Astrocyte of the spinal cord (primary cell): ENCODE measurements at regions not wholly inside any gene's neighbourhood (a gene's known extent, or its start where the extent isn't known, plus 50 kb on each side); places are given as distances from the start of the nearest gene placed in this dataset.

Source experiments
- DNase-seq: peaks from one replicate; pipeline ENCODE4 v3.0.0; 2011; ENCODE audit warnings: low read depth, low spot score
- H3K4me3 ChIP-seq: 2 replicates; pipeline ENCODE4 v1.5.1; 2011; ENCODE audit warnings: low read depth, mild to moderate bottlenecking, low read length, moderate library complexity
- CTCF ChIP-seq: IDR thresholded peaks from 2 replicates; pipeline ENCODE4 v1.5.1; 2012; ENCODE audit warnings: low read depth, mild to moderate bottlenecking, low read length, inconsistent platforms
- in situ Hi-C: cut with HindIII; loops from 2 replicates; pipeline ENCODE4 v1.10.0; 2017; ENCODE audit warnings: low sequenced_read_pairs

DNA sequence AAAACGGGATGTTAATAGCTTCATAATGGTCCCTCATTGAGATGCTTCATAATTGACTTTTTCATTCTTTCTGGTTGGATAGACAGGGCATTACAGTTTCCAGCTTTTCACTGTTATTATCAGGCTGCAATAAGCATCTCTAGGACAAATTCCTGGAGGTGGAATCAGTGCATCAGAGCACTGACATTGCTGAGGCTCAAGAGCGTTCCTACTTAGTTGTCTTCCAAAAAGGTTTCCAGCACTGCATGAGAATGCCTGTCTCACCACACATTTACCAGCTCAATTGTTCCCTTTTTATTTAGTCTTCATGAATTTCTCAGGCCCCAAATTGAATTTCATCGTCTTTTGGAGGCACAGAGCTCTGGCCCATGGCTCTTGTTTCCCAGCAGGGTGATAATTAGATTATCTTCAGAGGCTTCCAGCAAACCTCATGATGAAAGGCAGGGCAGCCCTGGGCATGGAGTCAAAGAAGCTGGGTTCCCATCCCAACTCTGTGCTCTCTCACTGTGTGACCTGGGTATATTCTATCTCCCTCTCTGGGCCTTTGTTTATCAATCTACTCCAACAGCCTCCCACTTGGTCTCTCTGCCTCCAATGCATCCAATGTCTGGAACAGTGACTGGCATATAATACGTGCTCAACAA is 451.4 kb downstream of the PTPRU start:
- no peak overlapping the region for H3K4me3 ChIP-seq
- DNase-seq = peak; percentile 41
- TF ChIP-seq CTCF = no peak
- in situ Hi-C loops = no loop called here

- H3K4me3 ChIP-seq = no peak overlapping the region
- in situ Hi-C loops = no loop called here
- DNase-seq = no peak
- no peak for TF ChIP-seq CTCF
These were observed 450.8 kb downstream of the PTPRU start for GRCh38 chr1:29687166-29687565.

DNA sequence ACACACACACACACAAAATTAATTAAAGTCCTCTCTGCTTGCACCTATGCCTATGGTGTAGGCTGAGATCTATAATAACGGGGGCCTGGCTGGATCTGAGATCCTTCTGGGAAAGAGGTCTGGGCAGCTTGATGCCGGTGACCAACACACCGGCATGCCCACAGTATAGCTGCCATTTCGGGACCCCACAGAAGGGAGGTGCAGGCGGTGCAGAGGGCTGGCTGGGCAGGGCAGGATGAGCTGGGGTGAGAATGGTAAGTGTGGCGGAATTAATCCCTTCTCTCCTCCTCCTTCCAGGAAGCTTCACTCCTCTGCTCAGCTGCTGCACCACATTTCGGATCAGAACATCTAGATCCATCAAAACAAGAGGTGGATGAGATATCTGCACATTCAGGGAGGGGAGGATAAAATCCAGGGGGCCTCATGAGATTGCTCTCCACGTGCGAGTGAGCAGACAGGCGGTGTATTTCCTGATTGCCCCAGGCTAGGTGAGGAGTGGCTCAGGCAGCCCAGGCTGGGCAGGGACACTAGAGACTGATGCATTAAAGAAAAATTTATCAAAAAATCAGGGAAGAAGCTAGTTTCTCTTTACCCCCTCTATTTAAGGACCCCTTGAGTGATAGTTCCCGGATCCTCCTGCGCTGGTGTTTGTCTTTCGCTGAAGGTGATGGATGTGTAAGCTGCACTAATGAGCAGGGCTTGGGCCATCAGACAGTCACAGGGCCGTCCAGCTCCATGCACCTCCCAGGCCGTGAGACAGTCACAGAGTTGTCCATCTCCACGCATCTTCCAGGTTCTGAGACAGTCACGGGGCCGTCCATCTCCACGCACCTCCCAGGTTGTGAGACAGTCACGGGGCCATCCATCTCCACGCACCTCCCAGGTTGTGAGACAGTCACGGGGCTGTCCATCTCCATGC is 449.9 kb downstream of the PTPRU start:
- DNase-seq = no peak
- TF ChIP-seq CTCF = no peak
- in situ Hi-C loops = no loop called here
- no peak overlapping the region for H3K4me3 ChIP-seq

DNA sequence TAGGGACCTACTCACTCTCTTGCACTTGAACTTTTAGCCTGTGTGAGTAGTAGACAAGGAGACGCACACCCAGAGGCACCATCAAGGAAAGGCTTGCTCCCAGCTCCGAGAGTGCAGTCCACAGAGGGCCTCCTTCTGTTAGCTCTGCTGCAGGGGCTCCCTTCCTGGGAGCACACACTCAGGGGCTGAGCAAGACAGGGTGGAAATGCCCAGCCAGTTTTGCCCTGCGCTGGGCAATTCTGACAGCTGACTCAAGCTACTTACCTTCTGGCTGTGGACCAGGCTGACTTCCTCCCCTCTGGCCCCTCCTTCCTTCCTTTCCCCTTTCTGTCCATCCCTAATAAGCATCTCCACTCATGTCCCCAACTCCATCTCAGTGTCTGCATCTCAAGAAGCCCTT is 449.1 kb downstream of the PTPRU start:
- in situ Hi-C loops = no loop called here
- H3K4me3 ChIP-seq = no peak overlapping the region
- TF ChIP-seq CTCF = no peak
- no peak for DNase-seq

DNA sequence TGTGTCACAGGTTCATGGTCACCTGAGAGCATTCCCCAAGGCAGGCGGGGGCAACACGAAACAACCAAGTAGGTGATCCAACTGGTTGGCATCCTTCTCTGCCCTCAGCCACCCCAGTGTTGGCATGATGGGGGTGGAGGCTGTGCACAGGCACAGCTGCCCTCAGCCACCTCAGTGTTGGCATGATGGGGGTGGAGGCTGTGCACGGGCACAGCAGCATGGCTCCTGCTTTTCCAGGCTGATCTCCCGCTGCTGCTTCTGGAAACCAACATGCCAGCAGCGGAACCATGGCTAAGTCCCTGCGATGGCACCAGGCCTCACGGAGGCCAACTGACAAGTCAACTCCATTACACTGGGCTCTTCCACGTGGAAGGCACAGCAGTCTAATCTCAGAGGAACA is 447.8 kb downstream of the PTPRU start:
- no peak for DNase-seq
- in situ Hi-C loops = no loop called here
- H3K4me3 ChIP-seq = no peak overlapping the region
- TF ChIP-seq CTCF = no peak

- no peak for TF ChIP-seq CTCF
- no peak for DNase-seq
- no peak overlapping the region for H3K4me3 ChIP-seq
- in situ Hi-C loops = no loop called here
These were observed 447.1 kb downstream of the PTPRU start for GRCh38 chr1:29683472-29683871.
